DND-41 (cell line): ENCODE measurements at regions not wholly inside any gene's neighbourhood (a gene's known extent, or its start where the extent isn't known, plus 50 kb on each side); places are given as distances from the start of the nearest gene placed in this dataset.

Source experiments
- EZH2 ChIP-seq: IDR thresholded peaks from 3 replicates; pipeline ENCODE4 v1.6.1; 2012; ENCODE audit warnings: borderline replicate concordance, low read depth, mild to moderate bottlenecking, moderate library complexity, low read length, inconsistent platforms; ENCODE audit not compliant: severe bottlenecking
- TF ChIP-seq, protein P1 (sequence below): IDR thresholded peaks from 2 replicates; pipeline ENCODE4 v1.5.1; 2012; ENCODE audit warnings: borderline replicate concordance, low read length, moderate library complexity, mild to moderate bottlenecking; ENCODE audit not compliant: poor library complexity, severe bottlenecking; ENCODE audit errors: extremely low read depth

DNA sequence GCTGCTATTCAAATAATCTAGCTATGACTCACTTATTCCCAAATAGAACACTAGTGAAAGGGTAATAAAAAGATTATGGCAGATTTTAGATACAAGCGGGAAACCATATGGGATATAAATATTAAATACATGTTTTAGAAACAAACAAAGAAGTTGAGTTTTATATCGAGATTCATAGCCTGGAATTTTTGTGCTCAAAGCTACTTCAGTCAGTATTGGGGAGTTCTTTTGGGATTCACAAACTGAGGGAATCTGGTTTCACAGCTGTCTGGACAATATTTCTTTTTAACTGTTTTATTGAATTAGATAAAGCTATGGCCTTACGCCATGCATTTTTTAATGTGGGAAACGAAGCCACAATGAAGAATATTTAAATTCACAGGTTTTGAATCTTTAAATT lies 257.1 kb upstream of the PCDH20 start:
- TF ChIP-seq, protein P1, sequence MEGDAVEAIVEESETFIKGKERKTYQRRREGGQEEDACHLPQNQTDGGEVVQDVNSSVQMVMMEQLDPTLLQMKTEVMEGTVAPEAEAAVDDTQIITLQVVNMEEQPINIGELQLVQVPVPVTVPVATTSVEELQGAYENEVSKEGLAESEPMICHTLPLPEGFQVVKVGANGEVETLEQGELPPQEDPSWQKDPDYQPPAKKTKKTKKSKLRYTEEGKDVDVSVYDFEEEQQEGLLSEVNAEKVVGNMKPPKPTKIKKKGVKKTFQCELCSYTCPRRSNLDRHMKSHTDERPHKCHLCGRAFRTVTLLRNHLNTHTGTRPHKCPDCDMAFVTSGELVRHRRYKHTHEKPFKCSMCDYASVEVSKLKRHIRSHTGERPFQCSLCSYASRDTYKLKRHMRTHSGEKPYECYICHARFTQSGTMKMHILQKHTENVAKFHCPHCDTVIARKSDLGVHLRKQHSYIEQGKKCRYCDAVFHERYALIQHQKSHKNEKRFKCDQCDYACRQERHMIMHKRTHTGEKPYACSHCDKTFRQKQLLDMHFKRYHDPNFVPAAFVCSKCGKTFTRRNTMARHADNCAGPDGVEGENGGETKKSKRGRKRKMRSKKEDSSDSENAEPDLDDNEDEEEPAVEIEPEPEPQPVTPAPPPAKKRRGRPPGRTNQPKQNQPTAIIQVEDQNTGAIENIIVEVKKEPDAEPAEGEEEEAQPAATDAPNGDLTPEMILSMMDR: no peak
- TF ChIP-seq EZH2: no peak
